ENCODE measurements at regions not wholly inside any gene's neighbourhood (a gene's known extent, or its start where the extent isn't known, plus 50 kb on each side); places are given as distances from the start of the nearest gene placed in this dataset.

GRCh38 chr11:30772908-30773307 lies 186.8 kb upstream of the MPPED2 start:
- Histone ChIP-seq H3K9me3 (ENCODE audit: insufficient read depth, low read depth, low read length) (no peaks in the 10 kb centered on the region), H3K27me3 (ENCODE audit: insufficient read depth, low read length) (no peaks in the 10 kb centered on the region), H3K36me3 (ENCODE audit: insufficient read depth, low read depth, low read length) (no peaks in the 10 kb centered on the region), H3K27ac (ENCODE audit: low read length) (no peak overlapping the region), H3K4me3 (ENCODE audit: low read length) (no peak overlapping the region), H3K9ac (ENCODE audit: low read depth, low read length) (no peak overlapping the region), H3K4me1 (ENCODE audit: insufficient read depth, low read length) (peaks cover 5% of the 10 kb centered on the region; the same call in 1 of the 2 replicates)

GRCh38 chr11:30763951-30764350 lies 177.8 kb upstream of the MPPED2 start:
- Histone ChIP-seq H3K36me3 (ENCODE audit: insufficient read depth, low read depth, low read length) (no peaks in the 10 kb centered on the region), H3K4me1 (ENCODE audit: insufficient read depth, low read length) (no peaks in the 10 kb centered on the region), H3K27me3 (ENCODE audit: insufficient read depth, low read length) (no peaks in the 10 kb centered on the region), H3K4me3 (ENCODE audit: low read length) (no peak overlapping the region), H3K9me3 (ENCODE audit: insufficient read depth, low read depth, low read length) (peaks cover 17% of the 10 kb centered on the region), H3K9ac (ENCODE audit: low read depth, low read length) (no peak overlapping the region), H3K27ac (ENCODE audit: low read length) (no peak overlapping the region)

- no peak overlapping the region for H3K4me3 ChIP-seq (ENCODE audit: low read length)
- H3K27me3 ChIP-seq (ENCODE audit: insufficient read depth, low read length) = no peaks in the 10 kb centered on the region
- no peaks in the 10 kb centered on the region for H3K4me1 ChIP-seq (ENCODE audit: insufficient read depth, low read length)
- H3K27ac ChIP-seq (ENCODE audit: low read length) = no peak overlapping the region
- H3K9me3 ChIP-seq (ENCODE audit: insufficient read depth, low read depth, low read length) = peaks cover 17% of the 10 kb centered on the region
- H3K9ac ChIP-seq (ENCODE audit: low read depth, low read length) = no peak overlapping the region
- no peaks in the 10 kb centered on the region for H3K36me3 ChIP-seq (ENCODE audit: insufficient read depth, low read depth, low read length)
Observed at GRCh38 chr11:30762188-30762587, 176.0 kb upstream of the MPPED2 start.

DNA sequence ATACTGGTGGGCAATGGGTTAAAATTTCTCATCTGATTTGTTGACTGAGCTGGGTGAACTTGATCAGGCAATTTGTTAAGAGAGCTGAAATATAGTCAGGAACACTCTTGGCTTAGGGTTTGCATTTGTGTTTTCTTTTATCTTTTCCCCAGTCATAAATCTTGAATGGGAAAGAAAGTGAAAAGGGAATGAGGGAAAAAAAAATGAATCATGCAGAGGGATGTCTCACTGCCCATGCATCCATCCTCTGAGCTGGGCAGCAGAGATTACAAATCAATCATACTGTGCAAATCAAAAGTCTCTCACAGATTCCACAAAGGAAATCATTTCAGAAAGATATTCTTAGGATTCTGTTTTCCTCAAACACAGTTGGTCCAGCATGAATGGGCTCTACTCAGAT lies 174.2 kb upstream of the MPPED2 start:
- Histone ChIP-seq H3K9ac (ENCODE audit: low read depth, low read length) (no peak overlapping the region), H3K4me1 (ENCODE audit: insufficient read depth, low read length) (no peaks in the 10 kb centered on the region), H3K9me3 (ENCODE audit: insufficient read depth, low read depth, low read length) (peaks cover 17% of the 10 kb centered on the region), H3K36me3 (ENCODE audit: insufficient read depth, low read depth, low read length) (no peaks in the 10 kb centered on the region), H3K4me3 (ENCODE audit: low read length) (no peak overlapping the region), H3K27me3 (ENCODE audit: insufficient read depth, low read length) (no peaks in the 10 kb centered on the region), H3K27ac (ENCODE audit: low read length) (no peak overlapping the region)

DNA sequence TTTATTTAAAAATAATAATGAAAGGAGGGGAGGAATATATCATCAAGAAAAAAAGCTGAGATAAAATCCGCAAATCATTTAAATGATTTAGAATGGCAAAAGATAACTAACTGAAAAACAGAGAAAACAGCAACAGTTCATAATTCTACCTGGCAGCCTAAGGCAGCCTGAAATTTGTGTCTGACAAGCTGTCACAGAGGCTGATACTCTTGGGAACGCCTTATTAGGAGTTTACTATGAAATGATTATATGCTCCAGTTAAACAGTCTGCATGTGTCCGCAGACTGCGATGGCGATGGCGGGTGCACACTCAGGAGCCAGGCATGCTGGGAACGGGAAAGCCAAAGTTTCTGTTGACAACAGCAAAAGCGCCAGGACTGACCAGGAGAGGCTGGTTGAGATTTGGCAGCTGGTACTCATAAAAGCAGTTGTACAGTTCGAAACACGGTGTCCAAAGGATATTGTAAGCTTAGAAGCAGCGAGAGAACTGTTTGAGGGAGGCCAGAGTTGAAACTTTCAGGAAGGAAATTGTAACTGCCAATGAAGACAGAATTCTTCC lies 172.9 kb upstream of the MPPED2 start:
- H3K9me3 ChIP-seq (ENCODE audit: insufficient read depth, low read depth, low read length) = peaks cover 17% of the 10 kb centered on the region
- H3K4me1 ChIP-seq (ENCODE audit: insufficient read depth, low read length) = no peaks in the 10 kb centered on the region
- no peaks in the 10 kb centered on the region for H3K27me3 ChIP-seq (ENCODE audit: insufficient read depth, low read length)
- no peak overlapping the region for H3K9ac ChIP-seq (ENCODE audit: low read depth, low read length)
- H3K36me3 ChIP-seq (ENCODE audit: insufficient read depth, low read depth, low read length) = no peaks in the 10 kb centered on the region
- H3K27ac ChIP-seq (ENCODE audit: low read length) = no peak overlapping the region
- no peak overlapping the region for H3K4me3 ChIP-seq (ENCODE audit: low read length)

DNA sequence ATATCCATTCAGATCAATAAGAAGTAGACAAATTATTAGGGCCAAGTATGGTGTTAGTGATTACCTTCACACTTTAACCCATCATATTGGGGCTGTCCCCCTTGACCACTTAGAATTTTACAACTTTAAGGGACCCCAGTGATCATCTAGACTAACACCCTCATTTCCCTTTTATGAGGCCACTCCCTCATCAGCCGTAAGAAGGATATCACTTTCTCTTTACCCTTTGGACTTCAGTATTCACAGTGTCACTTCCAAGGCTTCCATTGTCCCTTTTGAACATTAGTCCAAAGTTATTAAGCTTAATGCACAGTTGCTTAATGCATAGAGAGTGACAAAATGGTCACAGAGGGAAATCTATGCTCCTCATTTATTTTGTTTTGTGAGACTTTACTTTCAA lies 172.4 kb upstream of the MPPED2 start:
- H3K9me3 ChIP-seq (ENCODE audit: insufficient read depth, low read depth, low read length) = peaks cover 17% of the 10 kb centered on the region
- no peaks in the 10 kb centered on the region for H3K27me3 ChIP-seq (ENCODE audit: insufficient read depth, low read length)
- no peak overlapping the region for H3K27ac ChIP-seq (ENCODE audit: low read length)
- H3K9ac ChIP-seq (ENCODE audit: low read depth, low read length) = no peak overlapping the region
- no peak overlapping the region for H3K4me3 ChIP-seq (ENCODE audit: low read length)
- no peaks in the 10 kb centered on the region for H3K4me1 ChIP-seq (ENCODE audit: insufficient read depth, low read length)
- H3K36me3 ChIP-seq (ENCODE audit: insufficient read depth, low read depth, low read length) = no peaks in the 10 kb centered on the region

DNA sequence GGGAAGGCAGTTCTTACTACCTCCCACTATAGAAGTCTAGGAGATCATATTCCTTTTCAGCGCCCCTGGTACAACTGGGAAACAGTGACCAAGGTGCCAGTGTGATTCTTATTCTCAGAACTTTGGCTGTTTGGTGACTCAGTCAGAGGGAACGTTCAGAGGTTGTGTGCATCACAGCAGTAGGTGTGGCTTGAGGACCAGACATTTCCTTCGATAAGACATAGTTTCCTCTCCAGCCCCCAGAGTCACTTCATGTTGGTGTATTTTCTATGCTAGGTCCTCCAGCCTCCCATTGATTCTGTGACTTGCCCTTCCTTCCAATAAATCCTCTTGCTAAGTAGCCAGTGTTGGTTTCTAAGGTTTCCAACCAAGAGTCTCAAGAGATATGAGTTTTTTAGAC lies 171.9 kb upstream of the MPPED2 start:
- H3K9ac ChIP-seq (ENCODE audit: low read depth, low read length) = no peak overlapping the region
- no peaks in the 10 kb centered on the region for H3K27me3 ChIP-seq (ENCODE audit: insufficient read depth, low read length)
- peaks cover 16% of the 10 kb centered on the region for H3K9me3 ChIP-seq (ENCODE audit: insufficient read depth, low read depth, low read length)
- no peak overlapping the region for H3K4me3 ChIP-seq (ENCODE audit: low read length)
- no peaks in the 10 kb centered on the region for H3K4me1 ChIP-seq (ENCODE audit: insufficient read depth, low read length)
- no peaks in the 10 kb centered on the region for H3K36me3 ChIP-seq (ENCODE audit: insufficient read depth, low read depth, low read length)
- no peak overlapping the region for H3K27ac ChIP-seq (ENCODE audit: low read length)

- Histone ChIP-seq H3K9me3 (ENCODE audit: insufficient read depth, low read depth, low read length) (no peaks in the 10 kb centered on the region), H3K27me3 (ENCODE audit: insufficient read depth, low read length) (peaks cover 24% of the 10 kb centered on the region), H3K36me3 (ENCODE audit: insufficient read depth, low read depth, low read length) (no peaks in the 10 kb centered on the region), H3K4me1 (ENCODE audit: insufficient read depth, low read length) (peaks cover 16% of the 10 kb centered on the region), H3K4me3 (ENCODE audit: low read length) (no peak overlapping the region), H3K9ac (ENCODE audit: low read depth, low read length) (no peak overlapping the region), H3K27ac (ENCODE audit: low read length) (no peak overlapping the region)
Observed at GRCh38 chr11:30753994-30754393, 167.8 kb upstream of the MPPED2 start.

DNA sequence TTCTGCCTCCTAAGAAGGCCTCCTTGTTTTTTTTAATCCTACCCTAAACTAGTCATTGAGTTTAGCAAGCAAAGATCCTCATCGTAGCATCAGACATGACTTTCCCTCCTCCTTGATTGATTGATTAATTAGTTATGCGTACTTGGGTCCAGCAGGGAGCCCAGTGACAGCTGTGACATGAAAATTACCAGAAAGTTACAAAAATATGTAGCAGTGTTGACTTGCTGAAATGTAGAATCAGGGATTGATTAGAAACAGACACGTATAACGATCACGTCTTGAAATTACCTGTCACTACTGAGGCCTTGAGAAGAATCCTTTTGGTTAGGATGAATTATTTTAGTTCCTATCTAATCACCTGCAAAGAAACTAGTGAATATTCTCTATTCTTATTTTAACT lies 167.4 kb upstream of the MPPED2 start:
- no peaks in the 10 kb centered on the region for H3K36me3 ChIP-seq (ENCODE audit: insufficient read depth, low read depth, low read length)
- H3K9ac ChIP-seq (ENCODE audit: low read depth, low read length) = no peak overlapping the region
- no peaks in the 10 kb centered on the region for H3K9me3 ChIP-seq (ENCODE audit: insufficient read depth, low read depth, low read length)
- peaks cover 29% of the 10 kb centered on the region for H3K27me3 ChIP-seq (ENCODE audit: insufficient read depth, low read length)
- no peak overlapping the region for H3K4me3 ChIP-seq (ENCODE audit: low read length)
- H3K4me1 ChIP-seq (ENCODE audit: insufficient read depth, low read length) = peaks cover 20% of the 10 kb centered on the region
- no peak overlapping the region for H3K27ac ChIP-seq (ENCODE audit: low read length)

DNA sequence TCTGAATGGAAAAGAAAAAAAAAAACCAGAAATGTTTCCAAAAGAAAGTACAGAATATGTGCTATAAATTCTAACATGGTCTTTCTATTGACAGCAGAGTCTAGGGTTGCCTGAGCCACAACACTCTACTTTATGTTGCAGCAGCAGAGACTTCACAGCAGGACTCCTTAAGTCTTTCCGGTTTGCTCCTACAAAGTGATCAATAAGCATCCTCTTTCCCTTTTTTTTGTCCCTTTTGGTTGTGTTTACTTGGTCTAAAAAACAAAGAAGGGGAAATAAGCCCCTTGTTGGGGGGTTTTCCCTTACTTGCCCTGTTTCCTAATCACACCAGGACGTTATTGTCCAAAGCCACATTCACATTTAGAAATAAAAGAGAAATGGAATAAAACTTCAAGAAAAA lies 163.1 kb upstream of the MPPED2 start:
- H3K27ac ChIP-seq (ENCODE audit: low read length) = no peak overlapping the region
- peaks cover 27% of the 10 kb centered on the region for H3K4me1 ChIP-seq (ENCODE audit: insufficient read depth, low read length)
- peaks cover 43% of the 10 kb centered on the region for H3K27me3 ChIP-seq (ENCODE audit: insufficient read depth, low read length)
- H3K9me3 ChIP-seq (ENCODE audit: insufficient read depth, low read depth, low read length) = no peaks in the 10 kb centered on the region
- no peaks in the 10 kb centered on the region for H3K36me3 ChIP-seq (ENCODE audit: insufficient read depth, low read depth, low read length)
- H3K9ac ChIP-seq (ENCODE audit: low read depth, low read length) = no peak overlapping the region; the same call in 1 of the 2 replicates
- peak overlapping the region; percentile 28; the same call in 1 of the 2 replicates for H3K4me3 ChIP-seq (ENCODE audit: low read length)

DNA sequence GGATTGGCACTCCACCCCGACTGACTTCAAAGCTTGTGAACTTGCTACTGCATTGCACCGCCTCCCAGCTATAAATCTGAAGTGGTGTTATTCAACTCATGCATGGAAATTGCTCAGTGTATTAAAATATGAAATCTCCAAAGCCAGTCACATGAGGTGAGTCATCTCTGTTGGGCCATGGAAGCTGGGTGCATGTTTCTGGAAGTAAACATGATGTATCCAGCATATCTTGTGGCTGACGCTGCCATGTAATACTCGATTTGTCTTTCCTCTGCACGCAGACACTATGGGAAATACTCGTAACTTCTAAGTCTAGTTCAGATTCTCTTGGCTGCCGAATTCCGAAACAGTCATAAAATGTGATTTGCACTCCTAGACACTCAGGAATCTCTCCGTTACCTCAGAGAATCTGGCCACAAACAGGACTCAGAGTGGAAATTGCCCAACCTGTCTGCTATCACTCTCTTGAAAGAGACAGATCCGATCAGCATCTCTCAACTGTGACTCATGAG lies 154.9 kb upstream of the MPPED2 start:
- no peak overlapping the region for H3K27ac ChIP-seq (ENCODE audit: low read length)
- peaks cover 5% of the 10 kb centered on the region; the same call in 1 of the 2 replicates for H3K4me1 ChIP-seq (ENCODE audit: insufficient read depth, low read length)
- H3K9ac ChIP-seq (ENCODE audit: low read depth, low read length) = no peak overlapping the region

DNA sequence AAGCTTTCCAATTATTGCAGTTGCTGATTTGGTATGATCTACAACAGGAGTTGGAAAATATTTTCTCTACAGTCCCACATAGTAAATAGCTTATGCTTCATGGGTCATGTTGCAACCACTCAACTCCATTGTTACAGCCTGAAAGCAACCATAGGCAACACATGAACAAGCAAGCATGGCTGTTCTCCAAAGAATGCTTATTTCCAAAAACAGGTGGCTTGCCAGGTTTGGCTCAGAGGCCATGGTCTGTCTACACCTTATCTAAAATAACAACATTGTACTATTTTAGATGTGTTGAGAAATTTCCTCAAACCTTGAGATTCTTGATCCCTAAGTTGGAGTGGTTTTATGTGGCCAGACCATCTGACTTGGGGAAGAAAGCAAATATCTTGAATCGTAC lies 153.9 kb upstream of the MPPED2 start:
- H3K27me3 ChIP-seq (ENCODE audit: insufficient read depth, low read length) = no peaks in the 10 kb centered on the region

More for the DNA sequence above, 154.9 kb upstream of the MPPED2 start:
- Histone ChIP-seq H3K36me3 (ENCODE audit: insufficient read depth, low read depth, low read length) (no peaks in the 10 kb centered on the region), H3K27me3 (ENCODE audit: insufficient read depth, low read length) (no peaks in the 10 kb centered on the region), H3K4me3 (ENCODE audit: low read length) (no peak overlapping the region), H3K9me3 (ENCODE audit: insufficient read depth, low read depth, low read length) (no peaks in the 10 kb centered on the region)

More for the DNA sequence above, 153.9 kb upstream of the MPPED2 start:
- Histone ChIP-seq H3K4me3 (ENCODE audit: low read length) (no peak overlapping the region), H3K9ac (ENCODE audit: low read depth, low read length) (no peak overlapping the region), H3K27ac (ENCODE audit: low read length) (no peak overlapping the region), H3K9me3 (ENCODE audit: insufficient read depth, low read depth, low read length) (no peaks in the 10 kb centered on the region), H3K36me3 (ENCODE audit: insufficient read depth, low read depth, low read length) (no peaks in the 10 kb centered on the region), H3K4me1 (ENCODE audit: insufficient read depth, low read length) (peaks cover 5% of the 10 kb centered on the region; the same call in 1 of the 2 replicates)
